ENCODE measurements at regions not wholly inside any gene's neighbourhood (a gene's known extent, or its start where the extent isn't known, plus 50 kb on each side); places are given as distances from the start of the nearest gene placed in this dataset.
"Not testable (repeated sequence)": the region's sequence is repeated elsewhere in the genome, so short reads cannot be mapped to it uniquely, and the experiment has no call there.

DNA sequence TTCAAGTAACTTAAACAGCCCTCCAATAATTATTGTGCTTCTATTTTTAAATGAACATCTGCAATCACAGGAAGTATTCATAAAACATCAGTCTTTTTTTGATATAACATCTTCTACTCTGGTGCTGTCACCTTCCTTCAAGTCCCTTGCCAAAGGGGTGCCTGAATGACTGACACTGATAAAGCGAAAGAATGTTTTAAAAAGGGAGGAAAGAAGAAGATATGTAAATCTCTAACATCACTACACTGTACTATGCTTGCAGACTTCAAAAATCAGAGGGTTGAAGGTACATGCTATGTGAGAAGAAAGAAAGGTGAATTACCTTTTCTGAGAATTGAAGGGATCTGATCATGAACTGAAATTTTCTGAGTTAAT lies 253.7 kb downstream of the ZPLD1 start:
- no peak for DNase-seq

DNA sequence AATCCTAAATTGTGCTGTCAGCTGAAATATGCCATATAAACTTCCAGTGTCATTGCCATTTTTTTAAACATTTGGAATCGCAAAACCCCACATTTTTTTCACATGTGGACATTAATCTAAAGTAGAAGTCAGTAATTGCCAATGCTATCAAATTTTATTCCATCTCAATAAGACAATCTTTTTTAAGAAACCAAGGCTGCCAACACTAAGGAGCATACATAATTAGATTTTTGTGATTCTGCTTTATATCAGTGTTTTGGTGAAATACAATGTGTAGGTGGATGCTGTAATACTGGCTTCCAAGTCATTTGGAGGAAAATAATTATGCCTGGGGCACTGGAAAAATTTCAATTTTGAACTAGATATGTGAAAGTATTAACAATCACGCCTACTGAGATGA lies 256.7 kb downstream of the ZPLD1 start:
- no peak for DNase-seq

DNA sequence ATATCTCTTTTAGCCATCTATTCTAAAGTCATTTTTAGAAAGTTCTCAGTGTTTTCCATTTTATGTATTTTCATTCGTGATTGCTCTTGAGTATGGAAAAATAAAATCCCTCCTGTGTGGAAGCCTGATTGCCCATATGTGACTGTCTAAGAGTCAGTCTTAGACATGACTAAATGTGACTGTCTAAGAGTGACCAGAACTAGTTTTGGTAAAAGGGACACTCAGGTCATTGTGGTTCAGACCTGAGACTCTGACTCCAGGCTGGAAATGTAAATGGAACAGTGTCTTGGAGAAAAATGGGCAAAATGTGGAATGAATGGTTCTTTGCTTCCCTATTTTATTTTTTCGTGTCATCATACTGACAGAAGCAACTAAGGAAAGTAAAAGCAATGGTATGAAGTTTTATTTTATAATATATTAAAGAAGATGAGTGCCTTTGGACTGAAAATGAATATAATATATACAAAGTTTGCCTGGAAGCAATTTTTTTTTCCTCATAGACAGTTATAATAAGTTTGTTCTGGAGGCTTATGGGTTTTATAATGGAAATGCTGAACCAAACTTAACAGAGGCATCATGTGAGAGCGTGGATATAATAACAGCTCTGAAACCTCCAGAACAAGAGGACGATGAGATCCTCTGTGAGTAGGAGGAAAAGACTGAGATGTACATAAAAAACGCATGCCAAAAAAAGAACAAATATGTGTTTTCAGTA lies 264.4 kb downstream of the ZPLD1 start:
- no peak for DNase-seq

DNA sequence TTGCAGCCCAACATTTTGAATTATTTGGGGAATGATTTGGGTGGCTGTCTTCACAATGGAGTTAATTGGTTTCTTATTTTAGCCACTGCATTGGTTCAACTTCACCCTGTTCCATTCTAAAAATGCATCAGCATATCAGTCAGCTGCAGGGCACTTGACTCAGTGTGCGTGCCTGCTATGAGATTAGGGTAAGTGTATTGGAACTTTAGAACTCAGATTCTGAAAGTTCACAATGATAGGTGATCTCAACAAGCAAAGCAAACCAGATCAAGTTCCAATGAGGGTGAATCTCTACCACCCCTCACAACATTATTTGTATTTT lies 265.0 kb downstream of the ZPLD1 start:
- DNase-seq, result no peak

DNA sequence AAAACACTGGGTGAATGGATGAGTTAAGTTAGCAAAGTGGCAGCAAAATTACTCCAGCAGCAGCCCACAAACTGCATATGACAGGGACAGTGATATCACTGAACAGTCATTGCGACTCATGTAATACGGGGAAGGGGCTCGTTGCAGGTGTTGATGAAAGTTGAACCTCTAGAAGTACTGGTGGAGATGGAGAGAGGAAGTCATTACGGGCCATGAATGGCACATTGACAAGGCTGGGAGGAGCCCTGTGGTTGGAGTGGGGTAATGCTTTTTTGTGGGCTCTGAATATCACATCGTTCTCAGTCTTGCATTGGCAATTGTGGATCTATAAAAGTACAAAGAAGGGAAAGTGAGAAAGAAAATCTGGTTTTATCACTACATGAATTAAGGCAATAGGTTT lies 278.1 kb downstream of the ZPLD1 start:
- DNase-seq, result no peak

DNA sequence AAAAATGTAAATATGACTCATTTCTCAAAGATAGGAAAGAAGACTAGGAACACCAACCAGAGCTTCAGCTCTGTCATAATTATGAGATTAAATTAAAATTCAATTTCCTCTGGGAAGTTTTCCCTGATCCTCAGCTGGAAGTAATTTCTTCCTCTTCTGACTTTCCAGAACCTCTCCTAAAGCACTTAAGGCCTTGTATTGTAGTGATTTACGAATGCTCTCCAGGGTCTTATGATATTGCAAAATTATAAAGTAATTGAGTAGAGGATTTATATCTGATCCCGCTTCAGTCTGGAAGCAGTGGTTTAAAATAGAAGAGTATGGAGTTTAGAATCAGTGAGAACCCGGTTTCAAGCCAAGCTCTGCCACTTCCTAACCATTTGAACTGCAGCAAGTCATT lies 279.8 kb downstream of the ZPLD1 start:
- no peak for DNase-seq

DNA sequence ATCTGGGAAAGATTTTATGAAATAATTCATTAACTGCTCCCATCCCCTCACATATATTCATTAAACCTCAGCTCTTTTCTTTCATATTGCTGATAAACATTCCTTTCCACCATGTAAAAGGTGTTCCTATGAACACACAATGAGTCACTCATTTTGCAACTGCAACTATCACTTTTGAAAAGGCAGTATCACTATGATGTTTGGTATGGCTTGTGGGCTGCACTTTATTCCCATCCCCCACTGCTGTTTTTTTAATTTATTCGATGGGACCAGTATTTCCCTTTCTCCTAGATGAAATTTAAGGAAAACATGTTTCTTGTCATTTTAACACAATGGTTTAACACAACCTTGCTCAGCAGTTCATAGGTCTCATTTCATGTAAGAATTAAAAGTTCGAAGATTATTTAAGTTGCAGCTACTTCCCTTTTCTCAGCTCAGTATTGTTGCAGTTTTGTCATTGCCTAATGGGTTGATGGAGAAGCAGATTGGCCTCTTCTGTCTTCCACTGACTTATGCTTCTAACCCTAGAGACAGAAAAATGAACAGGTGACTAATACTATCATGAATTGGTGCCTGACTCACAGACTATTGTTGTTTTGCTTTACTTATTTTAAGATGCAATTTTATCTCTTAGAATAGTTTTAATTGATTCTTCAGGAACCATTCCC lies 280.3 kb downstream of the ZPLD1 start:
- no peak for DNase-seq

DNA sequence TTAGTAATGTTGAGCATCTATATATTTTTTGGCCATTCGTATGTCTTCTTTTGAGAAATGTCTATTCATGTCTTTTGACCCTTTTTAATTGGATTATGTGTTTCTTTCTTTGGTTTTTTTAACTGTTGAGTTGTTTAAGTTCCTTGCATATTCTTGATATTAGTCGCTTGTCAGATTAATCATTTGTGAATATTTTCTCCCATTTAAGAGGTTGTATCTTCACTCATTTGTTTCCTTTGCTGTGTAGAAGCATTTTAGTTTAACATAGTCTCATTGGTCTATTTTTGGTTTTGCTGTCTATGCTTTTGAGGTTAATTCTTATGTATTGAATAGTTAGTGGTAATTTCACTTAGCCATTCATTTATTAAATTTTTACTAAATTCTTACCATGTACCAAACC lies 283.8 kb downstream of the ZPLD1 start:
- DNase-seq, result no peak

DNA sequence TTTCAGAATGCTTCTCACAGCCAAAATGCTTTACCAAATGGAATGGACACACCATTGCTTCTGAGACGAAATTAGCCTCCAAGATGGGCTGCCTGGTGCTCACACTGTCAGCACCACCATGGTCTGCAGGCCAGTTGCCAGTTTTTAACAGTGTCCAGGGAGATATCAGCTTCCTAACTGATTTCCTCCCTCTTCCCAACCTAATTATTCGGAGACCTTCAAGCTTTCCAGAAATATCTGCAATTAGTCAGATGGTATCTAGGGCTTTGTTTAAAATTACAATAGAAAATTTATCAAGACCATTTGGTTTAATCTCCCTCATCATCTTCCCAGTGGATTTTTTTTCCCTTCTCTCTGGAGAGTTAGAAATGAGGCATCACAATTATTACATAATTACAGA lies 287.5 kb downstream of the ZPLD1 start:
- DNase-seq, result no peak

DNA sequence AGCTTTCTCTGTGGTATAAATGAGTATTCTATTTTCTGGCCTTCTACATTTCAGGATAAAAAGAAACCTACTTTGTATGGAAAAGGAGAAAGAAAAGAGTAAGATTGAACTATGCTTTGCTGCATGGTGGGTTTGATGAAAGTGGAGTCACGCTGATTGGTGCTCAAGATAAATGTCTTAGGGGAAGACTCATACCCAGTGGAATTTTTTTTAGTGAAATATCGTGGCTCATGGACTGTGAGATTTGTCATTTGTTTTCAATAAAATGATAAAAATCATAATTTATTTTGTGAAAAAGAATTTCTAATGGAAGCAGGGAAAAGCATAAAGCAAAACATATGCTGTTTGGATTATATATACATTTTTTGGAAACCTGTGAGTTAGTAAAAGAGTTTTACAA lies 292.5 kb downstream of the ZPLD1 start:
- DNase-seq, result no peak

DNA sequence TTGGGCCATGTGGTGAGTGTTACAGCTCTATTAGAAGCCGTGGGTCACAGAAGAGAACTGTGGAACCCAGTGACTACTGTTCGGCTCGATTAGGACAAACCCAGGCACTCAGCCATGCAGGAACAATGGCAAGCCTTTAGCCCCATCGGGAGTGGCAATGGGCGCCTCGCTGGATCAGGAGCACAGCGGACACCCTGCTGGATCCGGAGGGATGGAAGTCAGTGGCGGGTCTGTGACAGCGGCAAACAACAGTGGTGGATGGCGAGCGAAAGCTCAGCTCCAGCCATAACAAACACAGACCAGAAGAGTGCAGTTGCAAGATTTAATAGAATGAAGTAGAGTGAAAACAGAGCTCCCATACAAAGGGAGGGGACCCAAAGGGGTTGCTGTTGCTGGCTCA lies 297.8 kb downstream of the ZPLD1 start:
- not testable (repeated sequence) for DNase-seq

DNA sequence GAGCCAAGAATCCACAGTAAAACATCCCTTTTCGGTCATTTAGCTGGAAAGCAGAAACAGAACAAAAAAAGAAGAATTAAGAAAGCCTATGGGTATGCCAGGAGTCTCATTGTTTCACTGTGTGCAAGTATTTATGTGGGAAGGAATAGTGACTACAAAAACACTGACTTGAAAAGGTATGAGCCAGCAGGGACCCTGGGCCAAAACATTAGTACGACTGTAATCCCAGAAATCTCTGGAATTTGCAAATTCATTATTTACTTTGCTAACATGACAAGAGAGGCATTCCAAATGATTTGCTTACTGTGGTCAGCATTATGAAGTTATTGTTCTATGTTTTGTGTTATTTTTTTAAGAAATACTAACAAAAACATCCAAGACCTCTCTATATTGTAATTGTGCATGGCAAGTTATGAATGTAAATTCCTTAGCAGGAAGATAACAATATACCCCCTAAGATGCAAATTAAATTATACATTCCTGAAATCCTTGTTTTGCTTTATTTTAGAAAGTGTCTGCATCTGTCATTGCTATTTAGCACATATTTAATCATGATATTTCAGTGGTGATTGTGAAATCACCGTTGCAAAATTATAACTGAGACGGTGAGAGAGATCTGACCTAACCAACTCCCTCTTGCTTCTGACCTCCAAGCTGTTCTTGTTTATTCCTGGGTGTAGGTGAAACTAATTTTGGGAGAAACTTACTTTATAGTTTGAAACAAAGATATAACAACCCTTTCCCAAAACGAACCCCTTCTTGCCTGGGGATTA lies 299.2 kb downstream of the ZPLD1 start:
- DNase-seq, result no peak

DNA sequence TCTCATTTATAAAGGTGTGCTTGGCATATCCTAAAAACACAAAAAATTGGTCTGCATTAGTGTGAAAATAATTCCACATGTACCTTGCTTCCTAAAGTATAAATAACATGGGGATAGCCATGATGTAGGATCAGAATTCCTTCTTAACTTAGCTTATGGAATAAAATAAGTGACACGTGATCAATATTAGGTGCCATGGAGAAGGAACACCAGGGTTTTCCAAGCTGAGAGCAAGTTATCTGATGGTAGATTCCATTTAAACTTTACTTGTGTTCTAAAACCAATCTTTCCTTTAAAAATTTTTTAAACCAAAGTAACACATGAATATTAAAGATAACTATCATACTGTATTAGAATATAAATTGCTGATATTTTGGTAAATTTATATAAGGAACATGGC lies 300.5 kb downstream of the ZPLD1 start:
- DNase-seq, result no peak

DNA sequence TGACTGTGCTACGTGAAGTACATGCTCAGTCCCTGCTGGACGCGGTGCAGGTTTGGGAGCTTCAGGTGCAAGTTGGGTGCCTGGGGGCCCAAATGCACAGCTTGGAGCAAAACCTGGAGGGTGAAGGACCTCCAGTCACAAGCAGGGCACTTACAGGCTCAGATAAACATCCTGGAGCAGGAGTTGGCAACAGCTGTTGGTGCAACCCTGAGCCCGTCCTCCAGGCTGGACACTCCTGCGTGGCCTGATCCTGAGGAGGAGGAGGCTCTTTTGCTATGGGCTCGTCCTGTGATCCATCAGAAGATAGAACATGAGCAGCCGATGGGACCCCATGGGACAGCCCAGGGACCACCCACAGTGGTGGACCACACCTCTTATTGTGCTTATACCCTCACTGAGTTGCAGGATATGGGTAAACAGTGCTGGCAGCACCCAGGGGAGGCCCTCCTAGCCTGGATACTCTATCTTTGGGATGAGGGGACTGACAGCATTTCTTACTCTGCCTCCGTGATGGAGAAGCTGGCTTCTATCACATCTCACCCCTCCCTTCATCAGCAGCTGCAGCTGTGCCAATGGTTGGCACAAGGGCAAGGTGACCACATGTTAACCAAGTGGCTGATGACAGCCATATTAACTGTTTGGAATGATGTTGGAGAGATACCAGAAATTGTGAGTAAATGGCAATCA lies 301.6 kb downstream of the ZPLD1 start:
- DNase-seq, result no peak

DNA sequence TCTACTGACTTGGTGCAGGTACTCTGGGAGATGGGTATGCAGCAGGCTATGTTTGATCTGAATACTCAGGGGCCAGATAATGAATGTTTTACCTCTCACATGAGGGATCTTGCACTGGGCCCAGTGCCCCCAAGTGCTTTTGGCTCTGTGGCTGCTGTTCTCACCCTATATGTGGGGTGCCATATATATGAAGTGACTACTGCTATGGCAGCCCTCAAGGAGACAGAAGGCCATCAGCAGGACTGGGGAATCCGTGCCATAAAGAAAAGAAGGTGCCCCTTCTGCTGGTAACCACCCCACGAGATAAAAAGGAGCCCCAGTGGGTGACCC lies 302.1 kb downstream of the ZPLD1 start:
- DNase-seq, result no peak

DNA sequence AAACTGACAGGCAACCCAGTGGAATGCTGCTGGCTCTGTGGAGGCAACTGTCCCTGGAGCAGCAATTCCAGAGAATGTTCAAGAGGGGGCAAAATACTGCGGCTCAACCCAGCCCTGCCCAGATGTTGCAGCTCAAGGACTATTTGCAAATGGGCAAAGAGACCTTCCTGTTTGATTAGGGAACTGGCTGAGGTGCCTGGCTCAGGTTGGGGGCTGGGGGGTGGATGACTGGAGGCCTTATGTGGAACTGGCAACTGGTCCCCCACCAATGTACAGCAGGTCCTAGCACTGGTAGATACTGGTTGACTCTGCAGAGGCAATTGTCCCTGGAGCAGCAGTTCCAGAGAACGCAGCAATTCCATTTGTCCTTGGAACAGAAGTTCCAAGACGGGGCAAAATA lies 302.5 kb downstream of the ZPLD1 start:
- no peak for DNase-seq

DNA sequence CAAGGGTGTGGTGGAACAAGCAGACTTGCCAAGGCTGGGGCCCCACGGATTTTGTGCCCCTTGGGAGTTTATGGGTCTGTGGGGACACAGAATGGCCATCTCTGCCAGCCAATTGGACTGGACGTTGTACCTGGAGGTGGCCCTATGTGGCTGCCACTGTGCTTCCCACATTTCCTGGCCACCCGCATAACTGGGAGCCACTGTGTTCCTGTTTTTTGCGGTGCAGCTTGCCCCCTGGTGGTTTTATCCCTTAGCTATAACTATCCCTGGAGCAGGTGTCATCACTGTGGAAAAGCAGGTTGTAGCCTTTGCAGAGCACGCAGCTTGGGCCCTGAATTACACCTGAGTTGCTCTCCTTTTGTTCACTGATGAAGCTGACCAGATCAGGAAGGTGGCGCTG lies 306.3 kb downstream of the ZPLD1 start:
- no peak for DNase-seq

DNA sequence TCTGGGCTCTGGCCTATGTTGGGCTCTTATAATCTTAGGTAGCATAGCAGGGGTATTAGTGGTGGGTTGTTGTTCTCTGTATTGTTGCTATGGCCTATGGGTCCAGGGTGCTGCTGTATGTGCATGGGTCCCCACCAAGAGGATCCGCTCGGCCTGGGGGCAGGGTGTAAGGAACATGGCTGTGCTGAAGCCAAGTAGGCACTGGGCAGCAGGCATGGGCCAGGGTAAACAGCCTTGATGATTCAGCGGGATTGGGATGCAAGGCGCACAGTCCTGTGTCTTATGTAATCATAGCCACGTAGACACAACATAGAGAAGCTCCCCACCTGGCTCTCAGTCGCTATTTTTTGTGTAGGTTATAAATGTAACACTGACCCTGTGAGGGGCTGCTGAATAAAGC lies 306.9 kb downstream of the ZPLD1 start:
- DNase-seq, result no peak

DNA sequence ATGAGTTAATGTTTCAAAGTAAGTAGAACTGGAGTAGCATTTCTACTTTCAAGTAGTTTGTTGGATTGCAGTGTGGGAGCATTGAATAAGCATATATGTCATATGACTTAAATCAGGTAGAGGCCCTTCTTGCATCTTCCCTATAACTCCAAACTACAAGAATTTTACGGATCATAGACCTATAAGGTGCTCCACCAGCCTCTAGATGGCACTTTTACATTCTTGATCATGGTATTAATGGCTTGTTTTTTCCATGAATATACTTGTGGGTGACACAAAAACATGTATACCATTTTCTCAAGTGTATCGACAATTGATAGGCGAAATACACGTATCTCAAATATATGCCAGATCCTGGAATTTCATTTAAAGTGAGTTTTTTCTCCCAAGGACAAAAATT lies 311.1 kb downstream of the ZPLD1 start:
- no peak for DNase-seq

DNA sequence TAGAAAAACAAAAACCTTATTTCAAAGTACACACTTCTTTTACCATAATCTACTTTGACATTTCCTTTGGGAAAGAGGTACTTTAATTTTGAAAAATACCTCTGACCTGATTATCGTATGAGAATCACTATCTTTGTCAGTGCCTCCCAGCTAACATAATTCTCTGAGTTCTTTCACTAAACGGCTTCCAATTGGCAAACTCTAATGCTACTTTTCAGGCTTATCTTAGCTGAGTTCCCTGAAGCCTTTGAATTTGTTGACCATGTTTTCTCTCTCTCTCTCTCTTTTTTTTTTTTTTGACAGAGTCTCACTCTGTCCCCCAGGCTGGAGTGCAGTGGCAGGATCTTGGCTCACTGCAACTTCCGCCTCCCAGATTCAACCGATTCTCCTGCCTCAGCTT lies 312.8 kb downstream of the ZPLD1 start:
- no peak for DNase-seq

DNA sequence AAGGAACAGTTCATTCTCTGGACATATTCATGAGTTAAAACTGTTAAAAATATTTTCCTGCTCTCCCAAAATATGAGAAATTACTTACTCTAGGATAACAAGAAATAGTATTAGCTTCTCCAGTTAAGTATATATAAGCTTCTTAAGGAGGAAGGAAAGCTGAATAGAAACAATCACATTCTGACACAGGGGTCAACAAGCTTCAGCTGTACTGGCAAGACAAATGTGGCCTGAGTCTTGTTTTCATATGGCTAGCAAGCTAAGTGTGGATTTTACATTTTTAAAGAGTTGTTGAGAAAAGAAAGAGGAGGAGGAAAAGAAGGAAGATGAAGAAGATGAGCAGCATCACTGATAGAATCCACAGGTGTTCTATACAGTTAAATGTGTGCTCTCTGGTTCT lies 313.8 kb downstream of the ZPLD1 start:
- no peak for DNase-seq

DNA sequence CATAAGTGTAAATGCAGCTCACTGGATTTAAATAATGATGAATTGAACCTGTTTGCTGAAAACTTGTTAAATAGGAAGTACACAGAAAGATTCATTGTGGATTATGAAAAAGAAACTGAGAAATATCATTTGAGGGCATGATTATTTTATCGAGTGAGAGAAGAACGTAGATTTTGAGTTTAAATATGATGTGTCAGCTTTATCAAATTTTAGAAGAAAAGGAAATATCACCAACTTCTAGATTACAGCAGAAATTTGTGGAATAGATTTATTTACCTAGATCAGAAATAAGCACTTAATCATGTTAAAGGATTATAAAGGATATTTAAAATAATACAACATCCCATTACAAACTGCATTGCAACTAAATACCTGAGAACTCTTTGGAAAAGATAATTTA lies 315.5 kb downstream of the ZPLD1 start:
- no peak for DNase-seq

DNA sequence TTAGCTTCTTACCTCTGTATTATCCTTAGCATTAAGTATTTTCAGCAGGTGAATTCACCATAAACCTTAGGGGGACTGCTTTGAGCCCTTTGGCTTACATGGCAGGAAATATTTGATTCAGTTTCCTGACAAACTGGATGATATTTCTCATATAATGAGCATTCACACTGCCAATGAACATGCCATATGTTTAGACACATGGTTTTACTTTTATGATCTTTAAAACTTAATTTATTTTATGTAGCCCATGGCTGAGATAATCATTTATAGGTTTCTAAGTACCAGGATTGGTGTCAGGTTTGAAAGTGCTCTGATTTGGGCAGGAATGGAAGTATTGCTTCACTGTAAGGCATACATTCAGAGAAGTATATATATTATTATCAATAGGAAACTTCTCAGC lies 319.1 kb downstream of the ZPLD1 start:
- no peak for DNase-seq

DNA sequence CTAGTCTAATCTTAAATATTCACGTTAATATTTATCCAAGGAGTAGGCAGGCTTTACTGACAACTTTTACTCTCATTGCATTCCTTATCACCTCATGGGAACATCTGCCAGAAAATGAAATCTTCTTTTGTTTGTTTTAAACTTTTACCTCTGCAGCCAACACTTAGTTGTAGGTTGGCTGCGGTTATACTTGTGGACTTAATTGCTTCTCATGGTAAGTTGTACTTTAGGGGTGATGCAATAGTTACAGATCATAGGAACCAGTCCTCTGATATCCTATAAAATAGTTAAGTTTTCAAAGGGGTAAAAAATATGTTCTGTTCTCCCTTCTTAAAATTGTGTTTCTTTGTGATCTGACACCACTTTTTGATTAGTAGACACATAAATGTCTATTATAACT lies 321.9 kb downstream of the ZPLD1 start:
- DNase-seq, result no peak
